ENCODE measurements at regions not wholly inside any gene's neighbourhood (a gene's known extent, or its start where the extent isn't known, plus 50 kb on each side); places are given as distances from the start of the nearest gene placed in this dataset.

DNA sequence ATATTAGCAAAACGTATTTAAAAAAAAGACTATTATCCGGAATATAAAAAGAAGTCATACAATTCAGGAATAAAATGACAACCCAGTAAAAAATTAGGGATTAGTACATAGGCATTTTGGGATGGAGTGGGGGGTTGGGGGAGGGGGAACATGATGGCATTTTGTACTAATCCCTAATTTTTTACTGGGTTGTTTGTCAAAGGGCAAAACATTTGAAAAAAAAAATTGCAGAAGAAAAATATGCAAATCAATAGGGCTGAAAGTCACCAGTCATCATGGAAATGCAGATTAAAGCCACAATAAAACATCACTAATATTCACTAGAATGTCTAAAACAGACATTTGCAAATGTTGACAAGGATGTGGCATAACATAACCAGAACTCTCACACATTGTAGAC is 82.5 kb downstream of the RPL22L1 start:
- intact Hi-C loops (cut with micrococcal nuclease), result no loop called here

DNA sequence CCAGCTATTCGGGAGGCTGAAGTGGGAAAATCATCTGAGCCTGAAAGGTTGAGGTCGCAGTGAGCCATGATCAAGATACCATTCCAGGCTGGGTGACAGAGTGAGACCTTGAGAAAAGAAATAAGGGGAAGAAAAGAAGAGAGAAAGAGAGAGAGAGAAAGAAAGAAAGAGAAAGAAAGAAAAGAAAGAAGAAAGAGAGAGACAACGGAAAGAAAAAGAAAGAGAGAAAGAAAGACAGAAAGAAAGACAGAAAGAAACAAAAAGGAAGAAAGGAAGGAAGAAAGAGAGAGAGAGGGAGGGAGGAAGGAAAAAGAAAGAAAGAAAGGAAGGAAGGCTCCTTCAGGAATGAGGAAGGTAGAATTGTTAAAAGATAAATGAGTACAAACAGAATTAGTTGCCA is 84.5 kb downstream of the RPL22L1 start:
- H3K4me3 ChIP-seq (replicated peaks in 1 of 3; ENCODE audit: insufficient read depth in 1 of 3, low read depth in 1 of 3, low read length in 3 of 3), result no peak overlapping the region
- intact Hi-C loops (cut with micrococcal nuclease), result no loop called here
- H3K9ac ChIP-seq (replicated peaks; ENCODE audit: extremely low read depth, insufficient read depth, low read length), result no peak overlapping the region
- TF ChIP-seq FOS (IDR thresholded peaks at IDR 0.05; ENCODE audit: borderline replicate concordance, insufficient read depth, low read length) (no peak), POLR2A (IDR thresholded peaks at IDR 0.05; ENCODE audit: low read depth, low read length) (no peak), EZH2 (IDR thresholded peaks at IDR 0.05; ENCODE audit: borderline replicate concordance, low read depth, low read length, severe bottlenecking) (no peak), MYC (IDR thresholded peaks at IDR 0.05; ENCODE audit: low read depth, low read length) (no peak), JUN (IDR thresholded peaks at IDR 0.05; ENCODE audit: borderline replicate concordance, insufficient read depth, insufficient read length, low read depth) (no peak), GATA2 (IDR thresholded peaks at IDR 0.05; ENCODE audit: insufficient read depth, insufficient read length, low read depth, low read length) (no peak)
- TF ChIP-seq, protein P1, sequence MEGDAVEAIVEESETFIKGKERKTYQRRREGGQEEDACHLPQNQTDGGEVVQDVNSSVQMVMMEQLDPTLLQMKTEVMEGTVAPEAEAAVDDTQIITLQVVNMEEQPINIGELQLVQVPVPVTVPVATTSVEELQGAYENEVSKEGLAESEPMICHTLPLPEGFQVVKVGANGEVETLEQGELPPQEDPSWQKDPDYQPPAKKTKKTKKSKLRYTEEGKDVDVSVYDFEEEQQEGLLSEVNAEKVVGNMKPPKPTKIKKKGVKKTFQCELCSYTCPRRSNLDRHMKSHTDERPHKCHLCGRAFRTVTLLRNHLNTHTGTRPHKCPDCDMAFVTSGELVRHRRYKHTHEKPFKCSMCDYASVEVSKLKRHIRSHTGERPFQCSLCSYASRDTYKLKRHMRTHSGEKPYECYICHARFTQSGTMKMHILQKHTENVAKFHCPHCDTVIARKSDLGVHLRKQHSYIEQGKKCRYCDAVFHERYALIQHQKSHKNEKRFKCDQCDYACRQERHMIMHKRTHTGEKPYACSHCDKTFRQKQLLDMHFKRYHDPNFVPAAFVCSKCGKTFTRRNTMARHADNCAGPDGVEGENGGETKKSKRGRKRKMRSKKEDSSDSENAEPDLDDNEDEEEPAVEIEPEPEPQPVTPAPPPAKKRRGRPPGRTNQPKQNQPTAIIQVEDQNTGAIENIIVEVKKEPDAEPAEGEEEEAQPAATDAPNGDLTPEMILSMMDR (IDR thresholded peaks at IDR 0.05; ENCODE audit: extremely low read depth in 1 of 2, insufficient read depth in 1 of 2, low read depth in 1 of 2, low read length in 2 of 2), result no peak
- no peak overlapping the region for H3K4me2 ChIP-seq (ENCODE audit: insufficient read depth, low read length)
- no peaks in the 10 kb centered on the region for H3K36me3 ChIP-seq (ENCODE audit: control insufficient read depth in 2 of 2, extremely low read depth in 1 of 2, insufficient read depth in 2 of 2, low read length in 2 of 2)
- H3K27me3 ChIP-seq (ENCODE audit: control insufficient read depth in 2 of 2, insufficient read depth in 2 of 2, low read length in 2 of 2), result no peaks in the 10 kb centered on the region
- FAIRE-seq (no peak), DNase-seq (ENCODE audit: low read depth, low spot score) (no peak)
- H3K9me1 ChIP-seq (replicated peaks; ENCODE audit: control insufficient read depth, extremely low read depth, insufficient read depth, low read length), result no peaks in the 10 kb centered on the region
- no peaks in the 10 kb centered on the region for H3K79me2 ChIP-seq (ENCODE audit: control insufficient read depth, insufficient read depth, low read length)
- dilution Hi-C loops (cut with MboI; ENCODE audit: extremely low pct_ligation_motif_present, low sequenced_read_pairs), result no loop called here
- no peaks in the 10 kb centered on the region for H3K4me1 ChIP-seq (ENCODE audit: control insufficient read depth, extremely low read depth, insufficient read depth, low read length)
- no TSS peak for BruUV-seq (replicated peaks)
- H3K27ac ChIP-seq (ENCODE audit: insufficient read depth, low read depth, low read length), result no peak overlapping the region
- POLR2A ChIA-PET, result no interaction called here
- no peaks in the 10 kb centered on the region for H4K20me1 ChIP-seq (replicated peaks; ENCODE audit: control insufficient read depth, extremely low read depth, insufficient read depth, low read length)
- CTCF ChIA-PET, result no interaction called here
- H2AFZ ChIP-seq (ENCODE audit: low read depth, low read length), result no peak overlapping the region
- H3K9me3 ChIP-seq (replicated peaks; ENCODE audit: control insufficient read depth, insufficient read depth, low read length), result no peaks in the 10 kb centered on the region

More for the DNA sequence above, 82.5 kb downstream of the RPL22L1 start:
- ChIA-PET POLR2A (no interaction called here), CTCF (no interaction called here)
- no peak overlapping the region for H3K4me3 ChIP-seq (replicated peaks in 1 of 3; ENCODE audit: insufficient read depth in 1 of 3, low read depth in 1 of 3, low read length in 3 of 3)
- no peak overlapping the region for H3K9ac ChIP-seq (replicated peaks; ENCODE audit: extremely low read depth, insufficient read depth, low read length)
- no peaks in the 10 kb centered on the region for H3K79me2 ChIP-seq (ENCODE audit: control insufficient read depth, insufficient read depth, low read length)
- no peaks in the 10 kb centered on the region for H3K36me3 ChIP-seq (ENCODE audit: control insufficient read depth in 2 of 2, extremely low read depth in 1 of 2, insufficient read depth in 2 of 2, low read length in 2 of 2)
- H3K4me2 ChIP-seq (ENCODE audit: insufficient read depth, low read length), result no peak overlapping the region
- no peak overlapping the region for H2AFZ ChIP-seq (ENCODE audit: low read depth, low read length)
- no peak overlapping the region for H3K27ac ChIP-seq (ENCODE audit: insufficient read depth, low read depth, low read length)
- H3K4me1 ChIP-seq (ENCODE audit: control insufficient read depth, extremely low read depth, insufficient read depth, low read length), result no peaks in the 10 kb centered on the region
- DNase-seq (ENCODE audit: low read depth, low spot score) (no peak), FAIRE-seq (no peak)
- dilution Hi-C loops (cut with MboI; ENCODE audit: extremely low pct_ligation_motif_present, low sequenced_read_pairs), result no loop called here
- H3K9me3 ChIP-seq (replicated peaks; ENCODE audit: control insufficient read depth, insufficient read depth, low read length), result no peaks in the 10 kb centered on the region
- TF ChIP-seq POLR2AphosphoS5 (IDR thresholded peaks at IDR 0.05; ENCODE audit: insufficient read depth, low read depth, low read length), result no peak
- TF ChIP-seq JUN (IDR thresholded peaks at IDR 0.05; ENCODE audit: borderline replicate concordance, insufficient read depth, insufficient read length, low read depth), result no peak
- TF ChIP-seq POLR2A (IDR thresholded peaks at IDR 0.05; ENCODE audit: low read depth, low read length), result no peak
- H3K9me1 ChIP-seq (replicated peaks; ENCODE audit: control insufficient read depth, extremely low read depth, insufficient read depth, low read length), result no peaks in the 10 kb centered on the region
- H4K20me1 ChIP-seq (replicated peaks; ENCODE audit: control insufficient read depth, extremely low read depth, insufficient read depth, low read length), result no peaks in the 10 kb centered on the region
- H3K27me3 ChIP-seq (ENCODE audit: control insufficient read depth in 2 of 2, insufficient read depth in 2 of 2, low read length in 2 of 2), result no peaks in the 10 kb centered on the region
- BruUV-seq (replicated peaks), result no TSS peak
